LNCaP clone FGC (cell line): ENCODE measurements at regions not wholly inside any gene's neighbourhood (a gene's known extent, or its start where the extent isn't known, plus 50 kb on each side); places are given as distances from the start of the nearest gene placed in this dataset.

Experiments used
- DNase-seq: peaks from one replicate; pipeline ENCODE4 v3.0.0-alpha.2; 2011; ENCODE audit warnings: low read depth
- H3K4me3 ChIP-seq: 2 replicates; pipeline ENCODE4 v1.5.1; 2011; ENCODE audit warnings: mild to moderate bottlenecking, low read depth, low read length, control low read depth
- TF ChIP-seq, protein P1 (sequence below): IDR thresholded peaks from 2 replicates; pipeline ENCODE4 v1.5.1; 2012; ENCODE audit warnings: mild to moderate bottlenecking; ENCODE audit not compliant: control insufficient read depth, insufficient read depth; ENCODE audit errors: extremely low read depth

DNA sequence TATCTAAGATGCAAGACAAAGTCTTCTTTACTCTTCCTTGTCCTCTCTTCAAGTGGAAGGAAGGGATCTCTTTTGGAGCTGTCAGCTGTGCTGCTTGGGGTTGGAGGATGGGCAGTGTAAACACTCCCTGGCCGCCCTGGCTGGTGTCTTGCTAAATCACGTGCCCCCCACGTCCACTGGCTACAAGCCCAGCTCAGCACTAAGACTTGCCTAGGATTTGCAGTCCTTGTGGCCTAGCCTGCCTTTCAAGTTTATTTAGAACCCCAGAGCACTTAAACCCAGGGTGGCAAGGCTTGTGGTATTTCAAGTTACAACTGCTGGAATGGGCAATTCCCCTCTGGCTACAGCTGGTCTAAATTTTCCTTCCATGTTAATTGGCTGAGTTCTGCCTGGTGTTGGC is 272.4 kb upstream of the MYO3A start:
- no peak overlapping the region for H3K4me3 ChIP-seq
- DNase-seq, result no peak
- TF ChIP-seq, protein P1, sequence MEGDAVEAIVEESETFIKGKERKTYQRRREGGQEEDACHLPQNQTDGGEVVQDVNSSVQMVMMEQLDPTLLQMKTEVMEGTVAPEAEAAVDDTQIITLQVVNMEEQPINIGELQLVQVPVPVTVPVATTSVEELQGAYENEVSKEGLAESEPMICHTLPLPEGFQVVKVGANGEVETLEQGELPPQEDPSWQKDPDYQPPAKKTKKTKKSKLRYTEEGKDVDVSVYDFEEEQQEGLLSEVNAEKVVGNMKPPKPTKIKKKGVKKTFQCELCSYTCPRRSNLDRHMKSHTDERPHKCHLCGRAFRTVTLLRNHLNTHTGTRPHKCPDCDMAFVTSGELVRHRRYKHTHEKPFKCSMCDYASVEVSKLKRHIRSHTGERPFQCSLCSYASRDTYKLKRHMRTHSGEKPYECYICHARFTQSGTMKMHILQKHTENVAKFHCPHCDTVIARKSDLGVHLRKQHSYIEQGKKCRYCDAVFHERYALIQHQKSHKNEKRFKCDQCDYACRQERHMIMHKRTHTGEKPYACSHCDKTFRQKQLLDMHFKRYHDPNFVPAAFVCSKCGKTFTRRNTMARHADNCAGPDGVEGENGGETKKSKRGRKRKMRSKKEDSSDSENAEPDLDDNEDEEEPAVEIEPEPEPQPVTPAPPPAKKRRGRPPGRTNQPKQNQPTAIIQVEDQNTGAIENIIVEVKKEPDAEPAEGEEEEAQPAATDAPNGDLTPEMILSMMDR, result no peak

DNA sequence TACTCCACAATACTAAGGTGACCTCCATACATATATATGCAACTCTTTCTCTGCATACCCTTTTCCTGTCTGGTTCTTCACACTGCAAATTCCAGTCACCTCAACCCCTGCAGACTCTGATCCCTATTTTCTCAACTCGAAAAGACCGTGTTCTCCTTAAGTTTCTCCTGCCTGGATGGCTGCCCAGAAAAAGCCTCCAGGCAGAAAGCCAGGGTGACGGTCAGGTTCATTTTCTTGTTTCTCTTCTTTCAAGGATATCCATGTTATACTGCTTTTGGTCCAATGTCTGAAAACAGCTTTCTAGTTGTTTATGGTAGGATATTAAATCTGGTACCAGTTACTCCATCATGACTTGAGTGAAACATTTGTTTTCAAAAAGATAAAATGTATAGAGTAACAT is 267.8 kb upstream of the MYO3A start:
- TF ChIP-seq, protein P1, result no peak
- peak; percentile 61 for DNase-seq
- peak overlapping the region; percentile 24 for H3K4me3 ChIP-seq

DNA sequence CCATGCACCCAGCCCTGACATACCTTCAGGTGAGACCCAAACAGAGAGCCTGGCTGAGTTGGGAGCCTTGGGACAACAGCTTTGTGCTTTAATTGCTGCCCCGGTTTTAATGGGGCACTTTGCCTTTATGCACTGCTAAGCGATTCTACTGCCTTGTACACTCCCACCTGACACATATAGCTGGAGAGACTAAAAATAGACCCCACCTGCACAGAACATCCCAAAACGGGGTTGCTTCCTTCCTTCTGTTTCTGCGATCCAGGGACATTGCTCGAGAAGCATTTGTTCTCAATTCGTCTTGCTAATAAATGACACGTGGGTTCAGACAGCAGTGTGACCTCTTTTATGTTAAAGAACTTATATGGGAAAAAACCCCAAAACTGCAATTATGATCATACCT is 258.8 kb upstream of the MYO3A start:
- H3K4me3 ChIP-seq, result no peak overlapping the region
- no peak for DNase-seq
- TF ChIP-seq, protein P1, result no peak

DNA sequence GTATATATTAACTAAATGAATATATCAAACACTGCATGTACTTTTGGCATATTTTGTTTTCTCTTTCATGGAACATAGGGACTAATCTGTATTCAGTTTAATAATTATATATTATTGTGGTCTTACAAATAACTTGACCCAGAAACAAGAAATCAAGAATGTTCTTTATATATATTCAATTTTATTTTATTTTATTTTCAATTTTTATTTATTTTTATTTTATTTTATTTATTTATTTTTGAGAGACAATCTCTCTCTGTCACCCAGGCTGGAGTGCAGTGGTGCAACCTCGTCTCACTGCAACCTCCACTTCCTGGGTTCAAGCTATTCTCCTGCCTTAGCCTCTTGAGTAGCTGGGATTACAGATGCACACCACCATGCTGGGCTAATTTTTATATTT is 258.4 kb upstream of the MYO3A start:
- TF ChIP-seq, protein P1, result no peak

DNA sequence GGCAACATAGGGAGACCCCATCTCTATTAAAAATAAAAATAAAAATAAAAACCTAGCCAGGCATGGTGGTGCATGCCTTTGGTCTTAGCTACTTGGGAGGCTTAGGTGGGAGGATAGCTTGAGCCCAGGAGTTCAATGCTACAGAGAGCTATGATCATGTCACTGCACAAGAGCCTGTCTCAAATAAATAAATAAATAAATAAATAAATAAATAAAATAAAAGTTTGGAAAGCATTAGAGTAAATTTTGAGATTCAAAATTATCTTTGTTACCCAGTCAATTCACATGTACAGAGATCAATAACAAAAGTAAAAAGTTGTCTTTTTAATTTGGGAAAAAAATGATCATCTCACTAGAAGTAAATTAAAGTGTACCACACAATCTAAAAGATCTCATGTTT is 255.8 kb upstream of the MYO3A start:
- TF ChIP-seq, protein P1, result no peak
- H3K4me3 ChIP-seq, result no peak overlapping the region
- DNase-seq, result no peak

More for the DNA sequence above, 258.4 kb upstream of the MYO3A start:
- H3K4me3 ChIP-seq, result no peak overlapping the region
- DNase-seq, result no peak

DNA sequence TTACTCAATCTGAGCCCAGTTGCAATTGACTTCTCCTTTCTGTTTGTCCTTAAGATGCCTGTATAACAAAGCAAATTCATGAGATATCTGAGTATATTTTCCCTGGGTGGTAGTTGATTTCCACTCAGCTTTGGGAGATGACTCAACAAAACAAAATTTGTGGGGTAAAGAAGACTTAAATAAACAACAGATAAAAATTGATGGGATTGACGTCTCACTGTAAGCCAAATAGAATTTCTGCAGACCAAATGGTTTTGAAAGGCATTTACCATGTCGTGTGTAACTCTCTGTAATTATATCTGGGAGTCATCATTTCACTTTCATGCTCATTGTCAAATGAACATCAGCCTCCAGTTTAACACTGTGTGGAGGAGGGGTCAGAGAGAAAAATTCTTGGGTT is 255.4 kb upstream of the MYO3A start:
- H3K4me3 ChIP-seq, result no peak overlapping the region
- TF ChIP-seq, protein P1, result no peak
- no peak for DNase-seq

DNA sequence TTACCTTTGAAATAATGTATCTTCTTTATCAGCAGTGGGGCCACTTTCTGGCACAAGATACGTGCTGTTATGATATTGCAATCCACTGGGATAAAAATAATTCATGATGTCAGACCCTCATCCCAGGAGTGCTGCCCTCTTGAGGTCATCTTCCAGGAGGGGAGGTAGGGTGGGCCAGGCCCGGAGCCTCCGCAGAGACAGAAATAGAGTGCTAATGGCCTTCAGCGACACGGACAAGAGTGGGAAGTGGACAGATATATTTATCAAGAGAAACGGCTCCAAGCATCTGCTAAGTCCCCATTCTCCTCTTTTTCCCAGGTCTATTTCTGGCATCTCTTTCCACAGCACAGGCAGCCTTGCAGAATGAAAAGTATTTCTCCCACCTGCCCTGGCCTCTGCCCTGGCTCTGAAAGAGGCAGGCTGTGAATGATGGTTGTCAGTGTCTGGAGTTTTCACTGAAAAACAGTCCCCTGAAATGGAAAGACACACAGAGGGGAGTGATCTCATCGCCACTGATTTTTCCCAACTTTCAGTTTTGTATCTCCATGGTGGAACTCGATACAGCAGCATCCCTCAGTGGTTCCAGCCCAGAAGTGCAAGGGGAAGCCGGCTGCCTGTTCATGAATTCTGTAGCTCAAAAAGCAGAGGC is 251.7 kb upstream of the MYO3A start:
- DNase-seq, result peak; percentile 40
- H3K4me3 ChIP-seq, result peak overlapping the region; percentile 33
- TF ChIP-seq, protein P1, result peak; percentile 98
